Stomach (tissue), 8 donors: ENCODE measurements at regions not wholly inside any gene's neighbourhood (a gene's known extent, or its start where the extent isn't known, plus 50 kb on each side); places are given as distances from the start of the nearest gene placed in this dataset.

Source experiments
- DNase-seq, 2 donors: peaks; one replicate each; pipeline versions ENCODE4 v3.0.0 to v3.0.0-alpha.2; 2013 to 2019
- H3K27ac ChIP-seq, 5 donors: fragments of 200-600 bp in 4 of 5; sonication (generic) in 4 of 5; one replicate each; pipeline ENCODE4 v1.5.1; 2013 to 2019; ENCODE audit warnings: mild to moderate bottlenecking in 1 of 5, moderate library complexity in 1 of 5
- H3K27me3 ChIP-seq, 3 donors: fragments of 200-600 bp; sonication (generic); one replicate each; pipeline ENCODE4 v1.5.1; 2017 to 2019; ENCODE audit warnings: mixed run types in 1 of 3
- H3K36me3 ChIP-seq, 4 donors: fragments of 200-600 bp; sonication (generic); 1 replicate in 3 of 4; 2 replicates in 1 of 4; pipeline ENCODE4 v1.5.1; 2016 to 2019
- H3K4me1 ChIP-seq, 4 donors: fragments of 200-600 bp; sonication (generic); one replicate each; pipeline ENCODE4 v1.5.1; 2016 to 2019
- H3K4me3 ChIP-seq, 4 donors: fragments of 200-600 bp; sonication (generic) in 3 of 4; one replicate each; pipeline ENCODE4 v1.5.1; 2016 to 2019; ENCODE audit warnings: mild to moderate bottlenecking in 1 of 4
- H3K9me3 ChIP-seq, 4 donors: fragments of 200-600 bp; sonication (generic); one replicate each; pipeline ENCODE4 v1.5.1; 2016 to 2019
- EP300 ChIP-seq: sonication (generic); formaldehyde crosslinking; IDR thresholded peaks from one replicate; pipeline ENCODE4 v1.6.1; 2017; ENCODE audit warnings: antibody characterized with exemption
- POLR2A ChIP-seq, 4 donors: fragments of 450-650 bp; IDR thresholded peaks; one replicate each; pipeline ENCODE4 v1.6.1; 2016; ENCODE audit warnings: antibody characterized with exemption in 4 of 4, control low read depth in 2 of 4, mild to moderate bottlenecking in 1 of 4, moderate library complexity in 1 of 4
- POLR2AphosphoS5 ChIP-seq, 3 donors: sonication (generic); formaldehyde crosslinking; IDR thresholded peaks; one replicate each; pipeline ENCODE4 v1.6.1; 2016; ENCODE audit warnings: antibody characterized with exemption in 3 of 3
- WGBS, 5 donors: extraction: QIAGEN DNeasy Blood & Tissue Kit in 3 of 5; methylation state at CpG; one replicate each; pipeline versions ENCODE4 v1.1.5 to v1.1.7; 2013 to 2018; 5-methylcytosine and 5-hydroxymethylcytosine counted together
- intact Hi-C: fragments of 100-400 bp; cut with DNase I; formaldehyde crosslinking; loops from one replicate; pipeline ENCODE4 v1.15.1; 2023; ENCODE audit warnings: low total_unique reads
- TF ChIP-seq, protein P1 (sequence below), 7 experiments: fragments of 450-650 bp in 4 of 7; fragments of 200-600 bp in 3 of 7; sonication (generic) in 3 of 7; IDR thresholded peaks; one replicate each; pipeline ENCODE4 v1.5.1; 2016 to 2019; ENCODE audit warnings: antibody characterized with exemption in 7 of 7, control low read depth in 2 of 7, mild to moderate bottlenecking in 1 of 7
- donor health status: healthy with polysubstance abuse.
- donor health status: Bipolar disorder and iron deficiency.
- donor health status: healthy.

DNA sequence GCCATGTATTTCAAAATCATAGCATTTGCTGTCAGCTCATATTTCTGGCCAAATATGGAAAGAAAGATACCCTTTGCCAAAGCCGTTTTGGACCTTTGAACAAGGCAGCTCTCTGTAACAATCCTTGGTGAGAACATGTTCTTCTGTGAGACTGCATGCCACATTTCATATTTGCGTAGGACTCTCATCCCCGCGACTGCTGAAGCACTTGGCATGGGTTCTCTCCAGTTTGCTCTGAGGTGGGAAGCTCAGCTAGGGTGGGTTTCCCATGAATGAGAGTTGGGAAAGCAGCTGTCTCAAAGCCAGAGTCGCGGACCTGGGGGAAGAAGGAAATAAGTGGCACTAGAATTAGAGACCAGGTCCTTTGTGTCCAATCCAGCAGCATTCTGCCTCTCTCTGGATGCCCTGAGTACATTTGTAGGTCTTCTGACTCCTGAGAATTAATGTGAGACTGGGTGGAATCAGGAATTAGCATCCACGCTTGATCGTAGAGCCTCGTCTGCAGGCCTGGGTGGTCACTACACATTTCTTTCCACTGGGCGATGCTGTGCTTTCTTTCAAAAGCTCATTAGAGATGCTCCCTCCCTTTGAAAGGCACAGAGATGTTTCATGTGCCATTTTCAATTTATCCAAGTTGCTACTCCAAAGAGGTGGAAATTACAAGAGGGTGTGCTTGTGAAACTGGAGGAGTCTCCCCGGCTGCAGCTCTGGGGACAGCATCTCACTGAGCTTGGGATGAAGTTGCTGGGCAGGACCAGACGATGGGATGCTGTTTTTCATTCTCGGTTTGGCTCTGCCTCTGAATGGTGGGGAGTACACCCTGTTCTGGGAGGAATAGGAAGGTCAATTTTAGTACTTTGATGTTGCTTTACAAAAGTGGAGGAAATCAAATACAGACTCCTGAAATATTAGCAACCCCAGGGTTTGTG, 197.2 kb downstream of the GADD45G start:
- H3K9me3 ChIP-seq: no peaks in the 10 kb centered on the region
- intact Hi-C loops: no loop called here
- no peaks in the 10 kb centered on the region for H3K36me3 ChIP-seq
- no peak for DNase-seq
- WGBS, 5 donors: 73 to 80% (median 76%) methylated on average over 12 to 13 of the region's 13 CpGs
- no peaks in the 10 kb centered on the region for H3K27me3 ChIP-seq
- no peak overlapping the region for H3K4me3 ChIP-seq
- TF ChIP-seq, protein P1, sequence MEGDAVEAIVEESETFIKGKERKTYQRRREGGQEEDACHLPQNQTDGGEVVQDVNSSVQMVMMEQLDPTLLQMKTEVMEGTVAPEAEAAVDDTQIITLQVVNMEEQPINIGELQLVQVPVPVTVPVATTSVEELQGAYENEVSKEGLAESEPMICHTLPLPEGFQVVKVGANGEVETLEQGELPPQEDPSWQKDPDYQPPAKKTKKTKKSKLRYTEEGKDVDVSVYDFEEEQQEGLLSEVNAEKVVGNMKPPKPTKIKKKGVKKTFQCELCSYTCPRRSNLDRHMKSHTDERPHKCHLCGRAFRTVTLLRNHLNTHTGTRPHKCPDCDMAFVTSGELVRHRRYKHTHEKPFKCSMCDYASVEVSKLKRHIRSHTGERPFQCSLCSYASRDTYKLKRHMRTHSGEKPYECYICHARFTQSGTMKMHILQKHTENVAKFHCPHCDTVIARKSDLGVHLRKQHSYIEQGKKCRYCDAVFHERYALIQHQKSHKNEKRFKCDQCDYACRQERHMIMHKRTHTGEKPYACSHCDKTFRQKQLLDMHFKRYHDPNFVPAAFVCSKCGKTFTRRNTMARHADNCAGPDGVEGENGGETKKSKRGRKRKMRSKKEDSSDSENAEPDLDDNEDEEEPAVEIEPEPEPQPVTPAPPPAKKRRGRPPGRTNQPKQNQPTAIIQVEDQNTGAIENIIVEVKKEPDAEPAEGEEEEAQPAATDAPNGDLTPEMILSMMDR (IDR thresholded peaks at IDR 0.05): no peak
- no peak for TF ChIP-seq POLR2A (IDR thresholded peaks at IDR 0.05)
- TF ChIP-seq EP300: no peak
- no peak for TF ChIP-seq POLR2AphosphoS5 (IDR thresholded peaks at IDR 0.05)
- no peak overlapping the region for H3K27ac ChIP-seq
- H3K4me1 ChIP-seq: peaks cover 0 to 15% (median 0%) of the 10 kb centered on the region in 4 donors

DNA sequence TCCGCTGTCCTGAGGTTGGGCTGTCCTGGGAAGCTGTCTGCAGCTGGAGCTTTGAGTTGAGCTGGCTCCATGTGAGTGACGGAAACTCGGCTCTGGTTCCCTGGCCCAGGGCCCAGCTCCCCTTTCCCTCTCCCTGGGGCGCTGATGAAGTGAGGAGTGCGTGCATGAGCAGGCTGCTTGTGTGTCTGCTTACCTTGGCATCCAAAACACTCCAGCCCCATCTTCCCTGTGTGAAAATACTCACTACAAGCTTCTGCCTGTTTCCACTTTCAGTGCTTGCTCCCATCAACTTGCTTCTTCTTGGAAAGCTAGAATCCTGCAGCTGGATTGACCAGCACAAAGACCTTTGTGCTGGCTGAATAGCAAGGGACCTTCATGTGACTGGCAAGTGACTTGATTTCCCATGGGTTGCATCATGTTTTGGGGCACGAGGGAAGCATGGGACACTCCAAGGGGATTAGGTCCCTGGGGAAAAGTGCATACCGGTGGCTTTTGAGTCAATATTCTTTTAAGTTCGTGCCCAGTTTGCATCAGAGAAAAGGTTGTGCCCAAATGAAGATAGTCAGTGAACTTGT, 198.1 kb downstream of the GADD45G start:
- H3K36me3 ChIP-seq: no peaks in the 10 kb centered on the region
- 37 to 62% (median 54%) methylated on average over 8 of the region's 8 CpGs for WGBS, 5 donors
- peak in 1 of 2 donors; percentile 57 for DNase-seq
- H3K9me3 ChIP-seq: no peaks in the 10 kb centered on the region
- no peaks in the 10 kb centered on the region for H3K27me3 ChIP-seq
- H3K4me1 ChIP-seq: peaks cover 0 to 15% (median 0%) of the 10 kb centered on the region in 4 donors
- H3K27ac ChIP-seq: no peak overlapping the region
- intact Hi-C loops: no loop called here
- H3K4me3 ChIP-seq: no peak overlapping the region
- TF ChIP-seq POLR2AphosphoS5 (IDR thresholded peaks at IDR 0.05): no peak
- TF ChIP-seq EP300: no peak
- TF ChIP-seq, protein P1 (IDR thresholded peaks at IDR 0.05): no peak
- TF ChIP-seq POLR2A (IDR thresholded peaks at IDR 0.05): no peak

DNA sequence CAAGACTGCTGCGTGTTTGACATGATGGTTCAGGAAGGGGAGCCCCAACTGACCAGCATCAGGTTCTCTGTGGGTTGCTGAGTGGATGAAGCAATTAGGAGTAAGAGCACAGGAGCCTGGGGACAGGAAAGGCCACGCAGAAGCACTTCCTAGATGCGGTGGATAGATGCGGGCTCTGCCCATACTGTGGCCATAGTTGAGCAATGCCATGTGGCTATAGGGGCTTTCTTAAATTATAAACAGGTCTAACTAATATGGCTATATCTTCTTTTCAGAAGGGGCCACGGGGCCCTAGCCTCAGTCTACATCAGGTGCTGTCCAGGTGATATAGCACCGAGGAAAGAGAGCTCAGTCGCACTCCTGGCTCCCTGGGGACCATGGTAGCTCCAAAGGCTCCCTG, 198.6 kb downstream of the GADD45G start:
- Histone ChIP-seq H3K27ac (no peak overlapping the region), H3K36me3 (no peaks in the 10 kb centered on the region), H3K4me3 (no peak overlapping the region), H3K27me3 (no peaks in the 10 kb centered on the region), H3K9me3 (no peaks in the 10 kb centered on the region), H3K4me1 (peaks cover 0 to 15% (median 0%) of the 10 kb centered on the region in 4 donors)
- DNase-seq: no peak
- TF ChIP-seq POLR2A (IDR thresholded peaks at IDR 0.05): no peak
- no peak for TF ChIP-seq EP300
- WGBS, 5 donors: 82 to 92% (median 87%) methylated on average over 6 to 7 of the region's 7 CpGs
- intact Hi-C loops: no loop called here

DNA sequence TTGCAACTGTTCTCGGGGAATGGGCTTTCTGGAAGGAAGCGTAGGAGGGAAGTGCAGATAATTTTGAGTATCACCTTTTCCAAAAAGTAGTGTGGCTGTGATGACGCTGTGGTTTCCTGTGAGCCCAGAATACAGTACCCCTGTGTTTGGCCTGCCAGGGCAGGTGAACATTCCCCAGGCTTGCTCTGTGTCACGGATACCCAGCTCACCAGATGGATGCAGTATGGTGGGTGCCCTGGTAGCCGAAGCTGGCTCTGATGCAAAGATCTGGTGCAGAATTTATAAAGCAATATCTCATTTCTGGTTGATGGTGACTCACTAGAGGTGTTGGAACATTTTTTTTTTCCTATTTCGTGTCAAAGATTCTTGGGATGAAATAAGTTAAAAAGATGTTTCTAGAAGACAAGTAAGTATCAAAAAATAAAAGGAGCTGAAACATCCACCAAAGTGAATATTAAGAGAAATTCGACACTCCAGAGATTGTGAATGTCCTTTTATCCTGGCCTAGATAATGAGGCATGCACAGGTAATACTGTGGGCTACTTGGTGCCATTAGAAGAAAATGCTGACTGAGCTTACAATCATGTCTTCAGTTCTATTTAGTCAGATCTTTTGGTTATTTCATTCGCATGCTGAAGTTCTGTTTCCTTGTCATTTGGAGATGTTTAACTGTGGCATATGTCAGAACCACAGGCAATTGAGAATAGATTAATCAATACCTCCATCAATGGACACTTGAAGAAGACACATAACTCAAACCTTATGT, 200.1 kb downstream of the GADD45G start:
- TF ChIP-seq POLR2AphosphoS5 (IDR thresholded peaks at IDR 0.05) (no peak), POLR2A (IDR thresholded peaks at IDR 0.05) (no peak), EP300 (no peak)
- TF ChIP-seq, protein P1 (IDR thresholded peaks at IDR 0.05): no peak
- 79 to 90% (median 82%) methylated on average over 8 of the region's 8 CpGs for WGBS, 5 donors
- no peaks in the 10 kb centered on the region for H3K36me3 ChIP-seq
- H3K27ac ChIP-seq: no peak overlapping the region
- H3K4me3 ChIP-seq: no peak overlapping the region
- peaks cover 0 to 15% (median 0%) of the 10 kb centered on the region in 4 donors for H3K4me1 ChIP-seq
- intact Hi-C loops: no loop called here
- no peaks in the 10 kb centered on the region for H3K27me3 ChIP-seq
- no peaks in the 10 kb centered on the region for H3K9me3 ChIP-seq
- no peak for DNase-seq
